DND-41 (cell line): ENCODE measurements at regions not wholly inside any gene's neighbourhood (a gene's known extent, or its start where the extent isn't known, plus 50 kb on each side); places are given as distances from the start of the nearest gene placed in this dataset.

Experiments used
- CTCF ChIP-seq: IDR thresholded peaks from 2 replicates; pipeline ENCODE4 v1.5.1; 2012; ENCODE audit warnings: borderline replicate concordance, low read length, moderate library complexity, mild to moderate bottlenecking; ENCODE audit not compliant: poor library complexity, severe bottlenecking; ENCODE audit errors: extremely low read depth
- EZH2 ChIP-seq: IDR thresholded peaks from 3 replicates; pipeline ENCODE4 v1.6.1; 2012; ENCODE audit warnings: borderline replicate concordance, low read depth, mild to moderate bottlenecking, moderate library complexity, low read length, inconsistent platforms; ENCODE audit not compliant: severe bottlenecking

- TF ChIP-seq CTCF = no peak
- TF ChIP-seq EZH2 = no peak
These were observed 1120.1 kb upstream of the CITED2 start for GRCh38 chr6:140494321-140495108.
